Activated CD4-positive, alpha-beta T cell treated with anti-CD3 and anti-CD28 coated beads, Interleukin-2, amount 10 ng/mL, durations not matched to agents 7 days and 5 days (primary cell): ENCODE measurements at regions not wholly inside any gene's neighbourhood (a gene's known extent, or its start where the extent isn't known, plus 50 kb on each side); places are given as distances from the start of the nearest gene placed in this dataset.

ENCODE experiments used
- CTCF ChIA-PET: fragments of 350-600 bp; sonication (Branson Sonifier 250); formaldehyde crosslinking; loops from one replicate; lab custom pipeline; 2021; ENCODE audit warnings: antibody characterized with exemption; lab: Charles Lee
- POLR2A ChIA-PET: fragments of 350-600 bp; sonication (Branson Sonifier 250); formaldehyde crosslinking; loops from one replicate; lab custom pipeline; 2021; ENCODE audit warnings: antibody characterized with exemption; lab: Charles Lee
- DNase-seq: peaks from one replicate; pipeline ENCODE4 v3.0.0-alpha.2; 2020
- H3K27ac Mint-ChIP-seq: one replicate; pipeline ENCODE4 v1.8.0; 2021; ENCODE audit warnings: mild to moderate bottlenecking, moderate library complexity, mixed read lengths
- H3K27me3 Mint-ChIP-seq: one replicate; pipeline ENCODE4 v1.8.0; 2021; ENCODE audit warnings: mixed read lengths
- H3K36me3 Mint-ChIP-seq: one replicate; pipeline ENCODE4 v1.8.0; 2021; ENCODE audit warnings: low read depth, mixed read lengths
- H3K4me1 Mint-ChIP-seq: one replicate; pipeline ENCODE4 v1.8.0; 2021; ENCODE audit warnings: mixed read lengths
- H3K4me3 Mint-ChIP-seq: one replicate; pipeline ENCODE4 v1.8.0; 2021; ENCODE audit warnings: mild to moderate bottlenecking, moderate library complexity, mixed read lengths
- H3K9me3 Mint-ChIP-seq: one replicate; pipeline ENCODE4 v1.8.0; 2021; ENCODE audit warnings: mixed read lengths

DNA sequence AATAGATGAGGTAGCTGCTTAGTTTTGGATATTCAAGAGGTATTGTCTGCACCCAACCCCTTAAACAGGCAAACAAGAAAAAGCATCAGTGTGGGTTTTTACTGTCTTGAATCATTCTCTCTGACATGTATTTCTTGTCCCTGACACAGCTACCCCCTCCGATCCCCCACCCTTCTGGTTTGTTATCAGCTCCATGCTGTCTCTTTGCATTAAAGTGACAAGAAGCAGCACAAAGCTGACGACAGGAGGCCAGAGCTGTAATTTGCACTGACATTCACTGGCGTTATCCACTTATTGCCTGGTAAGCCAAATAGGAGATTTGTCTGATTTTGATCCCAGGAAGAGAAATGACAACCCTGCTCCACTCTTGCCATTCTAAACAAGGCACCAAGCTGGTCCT is 83.3 kb upstream of the SNRK start:
- Mint-ChIP-seq H3K4me3 (no peak overlapping the region), H3K27me3 (peaks cover 13% of the 10 kb centered on the region), H3K27ac (no peak overlapping the region), H3K36me3 (peaks cover 8% of the 10 kb centered on the region), H3K4me1 (peaks cover 16% of the 10 kb centered on the region), H3K9me3 (peaks cover 12% of the 10 kb centered on the region)
- ChIA-PET POLR2A (no interaction called here), CTCF (interaction anchor here (1.2 kb wide), 1 partner anchor 9 kb away, joined by 3 read pairs; no protein-coding TSS in a partner anchor)
- no peak for DNase-seq

DNA sequence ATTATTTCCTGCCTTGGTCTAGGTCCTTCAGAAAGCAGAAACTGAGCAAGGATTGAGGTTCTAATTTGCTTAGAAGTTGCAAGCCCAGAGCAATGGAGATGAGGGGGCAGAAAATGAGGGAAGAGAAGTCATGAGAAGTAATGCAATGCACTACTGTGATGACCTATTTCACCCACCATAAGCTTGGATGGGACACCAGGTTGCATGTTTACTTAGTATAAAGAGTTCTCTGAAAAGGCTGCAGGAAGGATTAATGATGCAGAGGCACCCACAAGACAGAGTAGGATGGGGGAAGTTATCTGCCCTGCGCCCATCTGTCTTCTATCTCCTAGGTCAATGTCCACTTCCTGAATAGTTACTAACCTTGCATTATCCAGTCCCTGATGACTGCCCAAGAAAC is 84.8 kb upstream of the SNRK start:
- H3K4me3 Mint-ChIP-seq, result no peak overlapping the region
- ChIA-PET POLR2A (no interaction called here), CTCF (interaction anchor here (0.6 kb wide), 1 partner anchor 147 kb away, joined by 3 read pairs; no protein-coding TSS in a partner anchor)
- no peak overlapping the region for H3K27ac Mint-ChIP-seq
- DNase-seq, result no peak
- peaks cover 9% of the 10 kb centered on the region for H3K36me3 Mint-ChIP-seq
- H3K4me1 Mint-ChIP-seq, result peaks cover 26% of the 10 kb centered on the region
- peaks cover 11% of the 10 kb centered on the region for H3K9me3 Mint-ChIP-seq
- peaks cover 13% of the 10 kb centered on the region for H3K27me3 Mint-ChIP-seq

DNA sequence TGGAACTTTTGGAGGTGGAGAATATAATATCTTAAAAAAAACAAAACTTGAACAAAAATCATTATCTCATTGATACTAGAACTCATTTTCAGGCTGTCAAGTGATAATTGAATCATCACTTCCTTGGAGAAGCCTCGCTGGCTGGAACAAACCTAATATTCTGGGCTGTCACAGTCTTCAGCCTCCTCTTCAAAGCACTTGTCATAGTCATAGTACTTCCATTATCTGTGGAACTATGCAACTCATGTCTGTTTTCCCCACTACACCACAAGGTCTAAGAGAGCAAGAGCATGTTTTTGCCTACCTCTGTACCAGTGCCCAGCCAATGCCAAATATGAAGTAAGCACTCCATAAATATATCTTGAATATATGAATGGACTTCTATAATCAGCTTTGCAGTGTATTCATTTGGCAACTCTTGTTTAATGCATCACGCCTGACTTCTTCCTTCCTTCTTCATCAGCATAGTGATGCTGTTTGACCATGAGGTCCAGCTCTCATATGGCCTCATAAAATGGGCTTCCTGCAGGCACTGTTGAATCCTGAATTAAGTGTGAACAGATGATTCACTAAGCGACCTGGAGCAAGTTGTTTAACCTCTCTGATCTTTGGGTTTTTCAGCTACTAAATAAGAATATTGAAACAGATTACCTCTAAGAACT is 86.6 kb upstream of the SNRK start:
- peaks cover 13% of the 10 kb centered on the region for H3K27me3 Mint-ChIP-seq
- CTCF ChIA-PET, result no interaction called here

DNA sequence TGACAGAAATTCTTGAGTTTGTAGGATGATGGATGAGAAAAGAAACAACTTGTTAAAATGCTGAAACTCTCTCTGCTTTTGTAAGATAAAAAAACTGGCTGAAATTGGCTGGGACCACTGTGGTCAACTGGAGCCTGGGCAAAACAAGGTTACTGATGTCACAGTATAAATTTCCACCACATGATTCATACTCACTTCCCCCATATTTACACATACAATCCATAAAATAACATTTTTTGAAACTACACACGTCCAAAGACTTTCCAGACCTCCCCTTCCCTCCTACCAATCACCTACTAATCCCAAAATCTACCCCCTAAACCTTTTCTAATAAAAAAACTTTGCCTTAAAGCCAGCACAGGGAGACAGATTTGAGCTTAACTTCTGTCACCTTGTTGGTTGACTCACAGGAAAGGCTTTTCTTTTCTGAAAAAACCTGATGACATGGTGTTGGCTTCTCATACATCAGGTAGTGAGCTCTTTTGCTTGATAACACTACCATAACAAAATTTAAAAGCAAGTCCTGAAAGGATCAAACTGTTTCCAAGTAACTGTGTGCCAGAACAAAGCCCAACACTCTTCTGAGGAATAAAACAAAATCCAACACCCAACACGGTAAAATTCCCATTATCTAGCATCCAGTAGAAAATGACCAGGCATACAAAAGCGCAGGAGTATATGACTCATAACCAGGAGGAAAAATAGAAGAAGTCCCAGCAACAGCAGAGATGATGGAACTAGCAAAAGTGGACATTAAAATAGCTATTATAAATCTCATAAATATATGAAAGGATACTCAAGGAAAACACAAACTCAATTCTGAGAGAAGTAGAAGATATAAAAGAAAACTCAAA is 87.3 kb upstream of the SNRK start:
- peaks cover 15% of the 10 kb centered on the region for H3K36me3 Mint-ChIP-seq
- peaks cover 13% of the 10 kb centered on the region for H3K27me3 Mint-ChIP-seq
- peaks cover 11% of the 10 kb centered on the region for H3K9me3 Mint-ChIP-seq
- DNase-seq, result no peak
- POLR2A ChIA-PET, result no interaction called here
- no peak overlapping the region for H3K4me3 Mint-ChIP-seq
- H3K4me1 Mint-ChIP-seq, result peaks cover 52% of the 10 kb centered on the region
- CTCF ChIA-PET, result no interaction called here
- H3K27ac Mint-ChIP-seq, result peak overlapping the region; percentile 26

More for the DNA sequence above, 86.6 kb upstream of the SNRK start:
- Mint-ChIP-seq H3K36me3 (peaks cover 11% of the 10 kb centered on the region), H3K27ac (no peak overlapping the region), H3K4me1 (peaks cover 44% of the 10 kb centered on the region), H3K9me3 (peaks cover 11% of the 10 kb centered on the region), H3K4me3 (no peak overlapping the region)
- POLR2A ChIA-PET, result no interaction called here
- DNase-seq, result no peak

GRCh38 chr3:43198301-43198700 is 88.0 kb upstream of the SNRK start:
- H3K4me1 Mint-ChIP-seq, result peaks cover 59% of the 10 kb centered on the region
- DNase-seq, result no peak
- peaks cover 15% of the 10 kb centered on the region for H3K36me3 Mint-ChIP-seq
- H3K27me3 Mint-ChIP-seq, result peaks cover 13% of the 10 kb centered on the region
- peaks cover 11% of the 10 kb centered on the region for H3K9me3 Mint-ChIP-seq
- no peak overlapping the region for H3K27ac Mint-ChIP-seq
- ChIA-PET POLR2A (no interaction called here), CTCF (no interaction called here)
- H3K4me3 Mint-ChIP-seq, result no peak overlapping the region

- Mint-ChIP-seq H3K36me3 (peaks cover 15% of the 10 kb centered on the region), H3K9me3 (peaks cover 14% of the 10 kb centered on the region), H3K27ac (no peak overlapping the region), H3K4me3 (no peak overlapping the region), H3K27me3 (peaks cover 13% of the 10 kb centered on the region), H3K4me1 (peaks cover 69% of the 10 kb centered on the region)
- POLR2A ChIA-PET, result no interaction called here
- CTCF ChIA-PET, result no interaction called here
- no peak for DNase-seq
These were observed 89.2 kb upstream of the SNRK start for GRCh38 chr3:43197181-43197580.

GRCh38 chr3:43196721-43197120 is 89.6 kb upstream of the SNRK start:
- DNase-seq, result no peak
- Mint-ChIP-seq H3K27ac (no peak overlapping the region), H3K4me1 (peaks cover 71% of the 10 kb centered on the region), H3K36me3 (peaks cover 15% of the 10 kb centered on the region), H3K27me3 (peaks cover 13% of the 10 kb centered on the region), H3K4me3 (no peak overlapping the region), H3K9me3 (peaks cover 14% of the 10 kb centered on the region)
- POLR2A ChIA-PET, result no interaction called here
- CTCF ChIA-PET, result no interaction called here

GRCh38 chr3:43195115-43195498 is 89.2 kb upstream of the POMGNT2 start:
- Mint-ChIP-seq H3K9me3 (peaks cover 17% of the 10 kb centered on the region), H3K4me1 (peaks cover 68% of the 10 kb centered on the region), H3K27me3 (peaks cover 11% of the 10 kb centered on the region), H3K4me3 (no peak overlapping the region), H3K27ac (peak overlapping the region; percentile 96), H3K36me3 (peaks cover 14% of the 10 kb centered on the region)
- ChIA-PET POLR2A (no interaction called here), CTCF (no interaction called here)
- DNase-seq, result no peak

DNA sequence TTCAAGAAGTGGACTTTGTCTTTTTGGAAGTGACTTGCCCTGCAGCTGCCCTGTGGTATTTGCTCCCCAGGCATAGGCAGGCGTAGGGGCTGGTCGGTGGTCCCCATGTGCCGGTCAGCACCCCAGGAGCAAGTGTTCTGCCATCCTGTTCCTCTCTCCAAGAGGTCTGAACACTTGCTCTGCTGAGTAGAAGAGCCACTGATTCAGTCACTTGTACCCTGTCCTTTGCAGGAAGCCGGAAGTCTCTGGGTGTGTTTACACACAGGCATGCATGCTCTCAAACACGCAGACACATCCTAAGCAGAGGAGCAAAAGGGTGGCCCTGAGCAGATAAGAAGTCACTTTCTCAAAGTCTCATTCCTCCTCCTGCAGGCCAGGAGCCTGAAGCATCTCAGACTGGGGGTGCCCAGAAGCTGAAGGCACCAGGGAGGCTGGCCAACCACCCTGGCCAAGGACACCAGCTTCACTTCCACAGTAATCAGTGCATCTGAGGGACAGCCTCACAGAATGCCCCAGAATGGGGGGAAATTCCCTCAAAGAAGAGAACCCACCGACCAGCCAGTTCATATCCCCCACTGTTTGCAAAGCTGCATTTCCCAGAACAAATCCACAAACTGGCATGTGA is 88.7 kb upstream of the POMGNT2 start:
- POLR2A ChIA-PET, result interaction anchor here (0.6 kb wide), 1 partner anchor 28 kb away, joined by 3 read pairs; no protein-coding TSS in a partner anchor
- H3K27ac Mint-ChIP-seq, result peak overlapping the region; percentile 96

GRCh38 chr3:43194069-43194468 is 88.2 kb upstream of the POMGNT2 start:
- Mint-ChIP-seq H3K36me3 (peaks cover 18% of the 10 kb centered on the region), H3K9me3 (peaks cover 20% of the 10 kb centered on the region), H3K4me1 (peaks cover 66% of the 10 kb centered on the region), H3K27ac (peak overlapping the region; percentile 96), H3K27me3 (peaks cover 17% of the 10 kb centered on the region), H3K4me3 (no peak overlapping the region)
- POLR2A ChIA-PET, result interaction anchor here (0.6 kb wide), 1 partner anchor 28 kb away, joined by 3 read pairs; no protein-coding TSS in a partner anchor
- CTCF ChIA-PET, result interaction anchor here (1.2 kb wide), 1 partner anchor 10 kb away, joined by 5 read pairs; no protein-coding TSS in a partner anchor
- DNase-seq, result no peak

More for the DNA sequence above, 88.7 kb upstream of the POMGNT2 start:
- peaks cover 17% of the 10 kb centered on the region for H3K36me3 Mint-ChIP-seq
- H3K4me1 Mint-ChIP-seq, result peaks cover 68% of the 10 kb centered on the region
- peaks cover 14% of the 10 kb centered on the region for H3K27me3 Mint-ChIP-seq
- peak overlapping the region; percentile 5 for H3K4me3 Mint-ChIP-seq
- DNase-seq, result peak; percentile 68
- CTCF ChIA-PET, result no interaction called here
- H3K9me3 Mint-ChIP-seq, result peaks cover 20% of the 10 kb centered on the region

GRCh38 chr3:43192028-43192427 is 86.1 kb upstream of the POMGNT2 start:
- peaks cover 12% of the 10 kb centered on the region for H3K27me3 Mint-ChIP-seq
- DNase-seq, result no peak
- peaks cover 49% of the 10 kb centered on the region for H3K4me1 Mint-ChIP-seq
- H3K36me3 Mint-ChIP-seq, result peaks cover 16% of the 10 kb centered on the region
- no peak overlapping the region for H3K4me3 Mint-ChIP-seq
- H3K9me3 Mint-ChIP-seq, result peaks cover 28% of the 10 kb centered on the region
- CTCF ChIA-PET, result interaction anchor here (0.6 to 4.6 kb wide), 5 partner anchors 10 to 351 kb away, joined by 3 to 20 read pairs (median 3); no protein-coding TSS in a partner anchor
- no peak overlapping the region for H3K27ac Mint-ChIP-seq
- POLR2A ChIA-PET, result no interaction called here

DNA sequence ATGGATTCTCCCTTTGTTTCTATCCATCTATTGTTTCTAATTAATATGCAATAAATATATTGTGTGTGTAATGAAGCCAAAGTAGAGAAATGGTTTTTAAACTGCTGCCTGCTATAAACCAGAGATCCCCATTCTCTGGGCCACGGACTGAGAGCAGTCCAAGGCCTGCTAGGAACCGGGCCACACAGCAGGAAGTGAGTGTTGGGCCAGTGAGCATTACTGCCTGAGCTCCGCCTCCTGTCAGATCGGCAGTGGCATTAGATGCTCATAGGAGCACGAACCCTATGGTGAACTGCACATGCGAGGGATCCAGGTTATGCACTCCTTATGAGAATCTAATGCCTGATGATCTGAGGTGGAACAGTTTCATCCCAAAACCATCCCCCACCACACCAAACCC is 85.2 kb upstream of the POMGNT2 start:
- DNase-seq, result no peak
- Mint-ChIP-seq H3K9me3 (peaks cover 28% of the 10 kb centered on the region), H3K27me3 (peaks cover 12% of the 10 kb centered on the region), H3K36me3 (peaks cover 14% of the 10 kb centered on the region), H3K4me1 (peaks cover 41% of the 10 kb centered on the region), H3K4me3 (no peak overlapping the region), H3K27ac (no peak overlapping the region)
- ChIA-PET CTCF (interaction anchor here (4.6 kb wide), 1 partner anchor 11 kb away, joined by 20 read pairs; no protein-coding TSS in a partner anchor), POLR2A (no interaction called here)
